GM21447 (cell line): ENCODE measurements at regions not wholly inside any gene's neighbourhood (a gene's known extent, or its start where the extent isn't known, plus 50 kb on each side); places are given as distances from the start of the nearest gene placed in this dataset.

ENCODE experiments used
- ATAC-seq: cut with Tn5 transposase; IDR thresholded peaks from one replicate; pipeline ENCODE4 v1.9.1; 2021; ENCODE audit not compliant: unreplicated experiment

- ATAC-seq: no peak
These were observed 86.5 kb downstream of the CD164 start for GRCh38 chr6:109295774-109296156.

- ATAC-seq: no peak
These were observed 87.0 kb downstream of the CD164 start for GRCh38 chr6:109295109-109295773.

- no peak for ATAC-seq
These were observed 89.2 kb downstream of the CD164 start for GRCh38 chr6:109292983-109293586.

GRCh38 chr6:109292420-109292819 lies 89.8 kb downstream of the CD164 start:
- ATAC-seq: no peak

GRCh38 chr6:109291902-109292301 lies 90.4 kb downstream of the CD164 start:
- no peak for ATAC-seq

GRCh38 chr6:109290143-109290931 lies 91.9 kb downstream of the CD164 start:
- no peak for ATAC-seq

GRCh38 chr6:109285366-109285765 lies 96.9 kb downstream of the CD164 start:
- no peak for ATAC-seq

GRCh38 chr6:109284675-109285074 lies 97.6 kb downstream of the CD164 start:
- no peak for ATAC-seq

GRCh38 chr6:109282756-109283155 lies 99.5 kb downstream of the CD164 start:
- ATAC-seq: no peak

GRCh38 chr6:109279628-109280027 lies 102.6 kb downstream of the CD164 start:
- ATAC-seq: no peak

GRCh38 chr6:109271622-109272021 lies 110.6 kb downstream of the CD164 start:
- no peak for ATAC-seq

- ATAC-seq: no peak
These were observed 112.2 kb downstream of the CD164 start for GRCh38 chr6:109269953-109270517.

GRCh38 chr6:109269057-109269456 lies 113.2 kb downstream of the CD164 start:
- ATAC-seq: no peak

GRCh38 chr6:109265530-109265929 lies 116.7 kb downstream of the CD164 start:
- no peak for ATAC-seq

GRCh38 chr6:109263873-109264700 lies 118.2 kb downstream of the CD164 start:
- no peak for ATAC-seq

GRCh38 chr6:109262261-109262660 lies 120.0 kb downstream of the CD164 start:
- no peak for ATAC-seq

- ATAC-seq: no peak
These were observed 120.5 kb downstream of the CD164 start for GRCh38 chr6:109261811-109262210.

- no peak for ATAC-seq
These were observed 121.6 kb downstream of the CD164 start for GRCh38 chr6:109260701-109261100.

GRCh38 chr6:109260126-109260525 lies 122.1 kb downstream of the CD164 start:
- no peak for ATAC-seq

- ATAC-seq: no peak
These were observed 124.1 kb downstream of the CD164 start for GRCh38 chr6:109258129-109258528.

- ATAC-seq: no peak
These were observed 124.8 kb downstream of the CD164 start for GRCh38 chr6:109257494-109257893.
